SU-DHL-6 (cell line): ENCODE measurements at regions not wholly inside any gene's neighbourhood (a gene's known extent, or its start where the extent isn't known, plus 50 kb on each side); places are given as distances from the start of the nearest gene placed in this dataset.

Experiments used
- H2AFZ ChIP-seq: fragments of 200-600 bp; sonication (generic); 2 replicates; pipeline ENCODE4 v1.6.1; 2014; ENCODE audit warnings: low read depth, mild to moderate bottlenecking, moderate library complexity, mixed read lengths, antibody characterized with exemption, low read length; ENCODE audit not compliant: severe bottlenecking
- H3F3A ChIP-seq: fragments of 200-600 bp; shearing (Covaris generic); 2 replicates; pipeline ENCODE4 v1.6.0; 2016; ENCODE audit warnings: antibody characterized with exemption, mild to moderate bottlenecking; ENCODE audit not compliant: insufficient read depth
- H3K27ac ChIP-seq: fragments of 200-600 bp; sonication (generic); 2 replicates; pipeline ENCODE4 v1.5.1; 2016; ENCODE audit warnings: low read depth, mild to moderate bottlenecking, low read length, moderate library complexity, mixed read lengths
- H3K27me3 ChIP-seq: fragments of 200-600 bp; sonication (generic), shearing (Covaris generic); 2 replicates; pipeline ENCODE4 v1.6.0; 2014; ENCODE audit warnings: mild to moderate bottlenecking, low read length
- H3K36me3 ChIP-seq: fragments of 200-600 bp; sonication (generic); 2 replicates; pipeline ENCODE4 v1.6.1; 2014; ENCODE audit warnings: mild to moderate bottlenecking, low read length, mixed read lengths
- H3K4me2 ChIP-seq: fragments of 300-600, 200-600 bp; shearing (Covaris generic), sonication (generic); 2 replicates; pipeline ENCODE4 v1.6.0; 2014; ENCODE audit warnings: low read length, low read depth, mild to moderate bottlenecking; ENCODE audit not compliant: poor library complexity, severe bottlenecking
- H3K4me3 ChIP-seq: fragments of 200-600 bp; sonication (generic); 2 replicates; pipeline ENCODE4 v1.5.1; 2014; ENCODE audit warnings: antibody characterized with exemption, low read length, mild to moderate bottlenecking, mixed read lengths; ENCODE audit not compliant: insufficient read depth, poor library complexity, severe bottlenecking
- H3K79me2 ChIP-seq: fragments of 200-600 bp; sonication (generic); 2 replicates; pipeline ENCODE4 v1.6.1; 2014; ENCODE audit warnings: mild to moderate bottlenecking, low read length, moderate library complexity; ENCODE audit not compliant: insufficient read depth
- H3K9ac ChIP-seq: fragments of 200-600 bp; sonication (generic); 2 replicates; pipeline ENCODE4 v1.7.0; 2014; ENCODE audit warnings: mild to moderate bottlenecking, low read length
- H3K9me2 ChIP-seq: fragments of 200-600 bp; sonication (generic); replicated peaks from 2 replicates; pipeline ENCODE4 v1.6.1; 2014; ENCODE audit warnings: low read length; ENCODE audit not compliant: insufficient read depth
- H3K9me3 ChIP-seq: fragments of 200-600 bp; sonication (generic); 2 replicates; pipeline ENCODE4 v1.6.1; 2014; ENCODE audit warnings: low read length, mixed read lengths; ENCODE audit not compliant: insufficient read depth
- H4K20me1 ChIP-seq: fragments of 200-600 bp; sonication (generic); 2 replicates; pipeline ENCODE4 v1.6.1; 2014; ENCODE audit warnings: low read depth, mild to moderate bottlenecking, antibody characterized with exemption, low read length, moderate library complexity, mixed read lengths
- EZH2phosphoT487 ChIP-seq: fragments of 200-600 bp; sonication (generic), shearing (Covaris generic); conservative IDR thresholded peaks from 2 replicates; pipeline ENCODE4 v1.6.1; 2018; ENCODE audit warnings: mild to moderate bottlenecking, antibody characterized with exemption, low read length, moderate library complexity, mixed read lengths
- TF ChIP-seq, protein P1 (sequence below): fragments of 200-600 bp; sonication (generic); IDR thresholded peaks from one replicate; pipeline ENCODE4 v1.5.1; 2017; ENCODE audit warnings: antibody characterized with exemption, mild to moderate bottlenecking, low read length, moderate library complexity; ENCODE audit not compliant: insufficient read depth, poor library complexity, severe bottlenecking

DNA sequence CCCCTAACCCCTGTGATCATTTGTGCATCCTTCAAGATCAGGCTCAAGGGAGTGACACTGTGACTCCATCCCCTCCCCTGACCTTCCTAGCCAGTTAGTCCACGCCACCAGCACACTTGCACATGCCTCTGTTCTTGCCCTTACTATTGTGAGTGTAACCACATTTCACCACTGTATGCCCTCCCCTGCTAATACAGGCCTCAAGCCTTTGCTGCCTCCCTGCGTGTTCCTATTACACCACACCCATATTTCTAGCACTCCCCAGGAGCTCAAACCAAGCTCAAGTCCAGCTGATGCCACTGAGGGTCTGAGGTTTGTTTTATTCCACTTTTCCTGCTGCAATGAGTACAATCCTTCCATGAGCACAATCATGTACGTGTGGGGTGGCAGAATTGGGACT, 119.3 kb upstream of the FOXN2 start:
- Histone ChIP-seq H3K9me2 (no peaks in the 10 kb centered on the region), H3K4me2 (no peak overlapping the region), H3K79me2 (no peaks in the 10 kb centered on the region), H3K27ac (no peak overlapping the region), H3K27me3 (no peaks in the 10 kb centered on the region), H4K20me1 (no peaks in the 10 kb centered on the region), H3K9me3 (no peaks in the 10 kb centered on the region), H3K36me3 (no peaks in the 10 kb centered on the region), H3K9ac (no peak overlapping the region), H2AFZ (no peak overlapping the region), H3K4me3 (no peak overlapping the region), H3F3A (no peaks in the 10 kb centered on the region)
- no peak for TF ChIP-seq EZH2phosphoT487
- TF ChIP-seq, protein P1, sequence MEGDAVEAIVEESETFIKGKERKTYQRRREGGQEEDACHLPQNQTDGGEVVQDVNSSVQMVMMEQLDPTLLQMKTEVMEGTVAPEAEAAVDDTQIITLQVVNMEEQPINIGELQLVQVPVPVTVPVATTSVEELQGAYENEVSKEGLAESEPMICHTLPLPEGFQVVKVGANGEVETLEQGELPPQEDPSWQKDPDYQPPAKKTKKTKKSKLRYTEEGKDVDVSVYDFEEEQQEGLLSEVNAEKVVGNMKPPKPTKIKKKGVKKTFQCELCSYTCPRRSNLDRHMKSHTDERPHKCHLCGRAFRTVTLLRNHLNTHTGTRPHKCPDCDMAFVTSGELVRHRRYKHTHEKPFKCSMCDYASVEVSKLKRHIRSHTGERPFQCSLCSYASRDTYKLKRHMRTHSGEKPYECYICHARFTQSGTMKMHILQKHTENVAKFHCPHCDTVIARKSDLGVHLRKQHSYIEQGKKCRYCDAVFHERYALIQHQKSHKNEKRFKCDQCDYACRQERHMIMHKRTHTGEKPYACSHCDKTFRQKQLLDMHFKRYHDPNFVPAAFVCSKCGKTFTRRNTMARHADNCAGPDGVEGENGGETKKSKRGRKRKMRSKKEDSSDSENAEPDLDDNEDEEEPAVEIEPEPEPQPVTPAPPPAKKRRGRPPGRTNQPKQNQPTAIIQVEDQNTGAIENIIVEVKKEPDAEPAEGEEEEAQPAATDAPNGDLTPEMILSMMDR, result no peak

DNA sequence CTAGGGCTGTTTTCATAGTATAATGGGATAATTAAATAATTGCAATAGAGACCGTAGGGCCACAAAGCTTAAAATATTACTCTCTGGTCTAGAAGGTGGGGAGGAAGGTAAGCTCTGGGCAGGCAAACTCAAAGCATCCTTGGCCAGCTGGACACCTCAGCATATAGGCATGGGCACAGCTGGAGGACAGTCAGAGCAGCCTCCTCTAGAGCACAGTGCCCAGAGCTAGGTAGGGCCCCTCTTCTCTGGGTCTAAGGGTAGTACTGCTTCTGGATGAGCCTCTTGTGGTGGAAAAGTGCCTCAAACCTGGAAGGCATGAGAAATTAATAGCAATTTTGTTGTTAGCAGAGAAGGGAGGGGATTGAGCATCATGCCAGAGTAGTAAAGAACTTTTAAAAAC, 116.9 kb upstream of the FOXN2 start:
- no peak overlapping the region for H3K27ac ChIP-seq
- no peaks in the 10 kb centered on the region for H3K9me3 ChIP-seq
- no peak overlapping the region for H3K4me2 ChIP-seq
- no peak overlapping the region for H2AFZ ChIP-seq
- H3K27me3 ChIP-seq, result no peaks in the 10 kb centered on the region
- no peaks in the 10 kb centered on the region for H3K79me2 ChIP-seq
- no peaks in the 10 kb centered on the region for H3F3A ChIP-seq
- H3K9me2 ChIP-seq, result no peaks in the 10 kb centered on the region
- H3K4me3 ChIP-seq, result no peak overlapping the region
- H4K20me1 ChIP-seq, result no peaks in the 10 kb centered on the region
- no peak overlapping the region for H3K9ac ChIP-seq
- TF ChIP-seq EZH2phosphoT487, result no peak
- TF ChIP-seq, protein P1, result no peak
- H3K36me3 ChIP-seq, result no peaks in the 10 kb centered on the region

DNA sequence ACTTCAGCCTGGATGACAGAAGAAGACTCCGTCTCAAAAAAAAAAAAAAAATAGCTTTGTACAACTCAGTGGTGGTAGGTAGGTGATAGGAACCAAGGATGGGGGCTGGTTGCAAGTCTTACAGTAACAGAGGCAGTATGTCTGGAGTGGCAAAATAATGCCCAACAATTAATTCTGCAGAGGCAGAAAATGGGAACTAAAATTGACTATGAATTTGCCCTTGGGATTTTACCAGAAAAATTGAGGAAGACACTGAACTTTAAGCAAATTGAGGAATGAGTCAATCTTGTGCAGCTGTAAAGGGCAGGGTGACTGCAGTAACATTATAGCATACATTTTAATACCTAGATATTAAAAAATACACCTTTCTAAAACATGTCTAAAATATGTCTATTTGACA, 116.1 kb upstream of the FOXN2 start:
- H3F3A ChIP-seq, result no peaks in the 10 kb centered on the region
- no peak overlapping the region for H3K27ac ChIP-seq
- no peak overlapping the region for H3K4me2 ChIP-seq
- H3K9me2 ChIP-seq, result no peaks in the 10 kb centered on the region
- no peak overlapping the region for H3K9ac ChIP-seq
- H4K20me1 ChIP-seq, result no peaks in the 10 kb centered on the region
- no peaks in the 10 kb centered on the region for H3K79me2 ChIP-seq
- H3K4me3 ChIP-seq, result no peak overlapping the region
- TF ChIP-seq, protein P1, result no peak
- TF ChIP-seq EZH2phosphoT487, result no peak
- no peaks in the 10 kb centered on the region for H3K36me3 ChIP-seq
- no peaks in the 10 kb centered on the region for H3K27me3 ChIP-seq
- no peaks in the 10 kb centered on the region for H3K9me3 ChIP-seq
- no peak overlapping the region for H2AFZ ChIP-seq

DNA sequence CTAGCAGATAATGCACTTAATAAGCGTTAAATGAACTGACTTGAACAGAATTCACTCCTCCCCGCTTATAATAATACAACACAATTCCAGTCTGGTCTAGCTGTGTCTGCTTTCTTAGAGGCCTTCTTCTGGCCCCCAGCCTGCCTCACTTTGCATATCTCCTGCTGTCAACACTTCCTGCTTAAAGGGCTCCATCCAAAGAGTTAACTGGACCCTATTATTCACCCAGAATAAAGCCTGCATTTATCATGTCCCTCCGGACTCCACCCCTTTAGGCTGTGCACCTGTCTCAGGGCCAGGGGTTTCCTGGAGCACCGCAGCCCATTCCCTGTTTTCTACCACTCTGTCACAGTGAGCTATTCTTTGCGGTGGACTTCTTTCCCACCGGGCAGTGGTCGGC, 115.4 kb upstream of the FOXN2 start:
- Histone ChIP-seq H3K27ac (no peak overlapping the region), H3K36me3 (no peaks in the 10 kb centered on the region), H3K79me2 (no peaks in the 10 kb centered on the region), H3K9me3 (no peaks in the 10 kb centered on the region), H3K4me3 (no peak overlapping the region), H3K9me2 (no peaks in the 10 kb centered on the region), H4K20me1 (no peaks in the 10 kb centered on the region), H3K27me3 (no peaks in the 10 kb centered on the region), H3K9ac (no peak overlapping the region), H2AFZ (no peak overlapping the region), H3F3A (no peaks in the 10 kb centered on the region), H3K4me2 (no peak overlapping the region)
- no peak for TF ChIP-seq EZH2phosphoT487
- TF ChIP-seq, protein P1, result no peak
